ENCODE measurements at regions not wholly inside any gene's neighbourhood (a gene's known extent, or its start where the extent isn't known, plus 50 kb on each side); places are given as distances from the start of the nearest gene placed in this dataset.
"Not testable (repeated sequence)": the region's sequence is repeated elsewhere in the genome, so short reads cannot be mapped to it uniquely, and the experiment has no call there.

DNA sequence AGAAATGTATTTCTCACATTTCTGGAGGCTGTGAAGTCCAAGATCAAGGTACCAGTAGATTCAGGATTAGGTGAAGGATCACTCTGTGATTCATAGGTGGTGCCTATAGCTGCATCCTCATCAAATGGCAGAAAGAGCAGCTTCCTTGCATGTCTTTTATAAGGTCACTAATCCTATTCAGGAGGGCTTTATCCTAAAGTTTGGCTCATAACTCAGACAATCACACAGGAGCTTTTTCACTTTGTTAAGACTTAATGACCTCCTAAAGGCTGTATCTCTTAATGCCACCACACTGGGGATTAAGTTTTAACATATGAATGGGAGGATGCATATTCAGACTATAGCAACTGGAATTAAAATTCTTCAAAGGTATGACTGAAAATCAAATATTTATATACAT is 861.1 kb downstream of the DACH1 start:
- no peak for DNase-seq (ENCODE audit: low read depth, low spot score)

DNA sequence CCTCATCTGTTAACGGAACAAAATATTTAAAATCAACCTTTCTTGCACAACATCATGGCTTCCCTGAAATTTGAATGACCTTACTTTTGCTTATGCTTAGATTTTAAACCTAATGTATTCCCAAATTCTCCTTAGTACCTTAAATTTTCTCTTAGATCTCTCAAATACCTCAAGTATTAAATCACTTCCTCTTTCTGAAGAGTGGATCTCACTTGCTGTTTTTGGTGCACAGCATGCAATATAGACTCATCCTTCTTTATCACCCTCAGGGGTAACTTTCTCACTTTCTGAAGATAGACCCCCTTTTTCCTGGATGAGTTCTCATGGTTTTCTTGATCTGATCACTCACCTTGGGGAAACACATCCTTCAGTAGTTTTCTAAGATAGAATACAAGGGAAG is 871.7 kb downstream of the DACH1 start:
- DNase-seq (ENCODE audit: low read depth, low spot score): no peak

DNA sequence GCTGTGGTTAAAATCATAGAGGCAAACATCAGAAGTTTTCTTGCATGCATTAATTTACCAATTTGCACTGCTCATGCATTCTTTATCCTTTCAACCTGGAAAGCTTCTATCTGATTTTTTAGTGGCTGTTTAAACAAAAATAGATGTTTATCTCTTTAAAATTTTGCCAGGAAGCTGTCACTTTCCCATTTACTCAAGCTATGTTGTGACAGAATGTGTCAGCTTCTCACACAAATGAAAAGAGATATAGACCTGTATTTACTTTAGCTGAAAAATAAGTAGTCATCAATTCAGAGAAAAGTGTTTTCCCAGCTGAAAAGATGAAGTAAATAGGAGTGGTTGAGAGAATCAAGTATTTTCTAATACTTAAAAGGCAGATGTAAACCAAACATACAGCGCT is 872.8 kb downstream of the DACH1 start:
- DNase-seq (ENCODE audit: low read depth, low spot score): no peak

- DNase-seq (ENCODE audit: low read depth, low spot score): no peak
Measured at GRCh38 chr13:70987043-70987442, 878.8 kb upstream of the KLHL1 start.

GRCh38 chr13:70985371-70985770 is 877.1 kb upstream of the KLHL1 start:
- DNase-seq (ENCODE audit: low read depth, low spot score): no peak

- DNase-seq (ENCODE audit: low read depth, low spot score): not testable (repeated sequence)
Measured at GRCh38 chr13:70981219-70981618, 873.0 kb upstream of the KLHL1 start.

DNA sequence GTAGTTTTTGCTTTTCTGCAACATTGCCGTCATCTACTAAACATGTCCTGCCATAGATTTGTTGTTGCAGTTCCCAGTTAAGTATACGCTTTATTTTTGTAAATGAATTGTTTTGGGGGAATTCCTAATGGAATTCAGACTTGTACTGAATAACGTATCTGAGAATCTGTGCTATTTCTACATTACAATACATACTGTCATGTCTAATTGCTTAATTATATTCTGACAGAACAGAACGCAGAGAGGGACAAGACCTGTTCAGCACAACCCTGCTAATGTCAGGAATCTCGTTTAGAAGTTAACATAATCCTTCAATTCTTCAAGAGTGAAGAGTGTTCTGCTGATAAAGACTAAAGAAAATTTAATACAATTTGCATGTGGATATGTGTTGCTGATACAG is 861.1 kb upstream of the KLHL1 start:
- DNase-seq (ENCODE audit: low read depth, low spot score): no peak

GRCh38 chr13:70967564-70967963 is 859.3 kb upstream of the KLHL1 start:
- DNase-seq (ENCODE audit: low read depth, low spot score): no peak

DNA sequence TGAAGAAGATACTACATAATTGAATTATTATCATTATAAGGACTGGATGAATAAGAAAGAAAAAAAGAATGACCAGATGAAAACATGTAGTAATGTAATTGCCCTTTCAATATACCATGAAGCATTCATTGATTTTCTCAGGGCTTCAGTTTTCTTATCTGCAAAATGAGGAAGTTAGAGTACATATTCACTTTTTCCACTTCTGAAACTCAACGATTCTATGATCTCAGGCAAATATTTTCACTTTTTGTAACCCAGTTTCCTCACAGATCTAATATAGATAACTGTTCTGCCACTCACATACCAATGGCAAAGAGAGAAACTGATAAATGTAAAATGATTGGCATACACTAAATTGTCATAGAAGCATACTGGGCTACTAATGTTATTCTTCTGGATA is 856.6 kb upstream of the KLHL1 start:
- DNase-seq (ENCODE audit: low read depth, low spot score): no peak

DNA sequence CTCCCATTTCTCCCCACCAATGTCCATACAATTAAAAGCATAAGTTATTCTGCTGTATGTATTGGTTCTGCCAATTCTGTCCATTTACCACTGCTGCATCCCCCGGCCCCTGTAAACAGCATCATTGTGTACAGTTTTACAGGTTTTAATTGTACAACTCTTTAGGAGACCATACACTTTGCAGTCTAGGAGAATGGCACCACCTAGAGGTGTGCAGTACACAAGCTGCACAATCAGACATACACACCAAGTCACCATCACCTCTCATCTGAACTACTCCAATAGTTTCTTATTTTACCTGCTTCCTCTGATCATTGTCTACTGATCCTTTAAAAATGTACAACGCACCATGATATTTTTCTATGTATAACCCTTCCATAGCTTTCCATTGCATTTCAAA is 855.9 kb upstream of the KLHL1 start:
- no peak for DNase-seq (ENCODE audit: low read depth, low spot score)

DNA sequence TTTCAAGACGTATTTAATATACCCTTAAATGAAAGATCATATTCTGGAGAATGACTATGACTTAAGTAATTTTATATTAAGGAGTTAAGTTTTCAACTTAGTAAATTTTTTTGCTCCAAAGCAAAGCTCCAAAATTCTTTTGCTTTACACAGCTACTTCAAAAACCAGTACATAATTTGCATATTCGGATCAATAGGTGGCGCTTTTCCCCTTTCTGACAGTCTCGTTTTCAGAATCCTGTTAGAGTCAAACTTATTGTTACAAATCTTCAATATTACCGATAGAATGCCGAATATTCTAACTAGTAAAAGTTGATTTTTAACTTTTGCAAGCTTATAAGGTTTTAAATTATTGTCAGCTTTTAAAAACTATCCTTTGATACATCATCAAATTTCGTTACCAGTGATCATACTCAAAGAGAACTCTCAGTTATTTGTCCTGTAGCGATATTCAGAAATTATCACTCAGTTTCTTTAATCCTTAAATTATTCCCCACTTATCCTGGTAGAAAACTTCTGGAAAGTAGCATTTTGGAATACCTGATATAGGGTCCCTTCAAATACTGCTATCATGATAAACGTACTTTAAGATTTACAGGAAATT is 852.7 kb upstream of the KLHL1 start:
- no peak for DNase-seq (ENCODE audit: low read depth, low spot score)

GRCh38 chr13:70959035-70959775 is 851.0 kb upstream of the KLHL1 start:
- DNase-seq (ENCODE audit: low read depth, low spot score): no peak

GRCh38 chr13:70955887-70956286 is 847.6 kb upstream of the KLHL1 start:
- DNase-seq (ENCODE audit: low read depth, low spot score): no peak

GRCh38 chr13:70950664-70951063 is 842.4 kb upstream of the KLHL1 start:
- DNase-seq (ENCODE audit: low read depth, low spot score): no peak

DNA sequence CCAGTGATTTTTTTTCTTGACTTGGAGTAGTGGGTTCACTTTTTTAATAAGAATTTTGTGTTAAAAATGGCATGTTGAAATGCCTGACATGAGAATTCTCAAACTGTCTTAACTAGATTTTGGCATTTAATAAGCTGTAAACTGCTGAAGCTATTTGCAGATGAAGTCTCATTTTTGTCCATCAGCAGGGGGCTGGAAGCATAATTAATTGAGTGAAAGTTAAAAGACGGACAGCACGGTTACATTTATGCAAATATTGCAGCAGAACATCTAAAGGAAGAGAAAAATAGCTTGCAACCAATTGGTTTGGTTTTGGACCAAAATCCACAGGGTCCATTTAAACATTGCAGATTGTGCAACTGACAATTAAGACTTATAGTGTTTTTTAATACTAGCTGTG is 837.3 kb upstream of the KLHL1 start:
- no peak for DNase-seq (ENCODE audit: low read depth, low spot score)

DNA sequence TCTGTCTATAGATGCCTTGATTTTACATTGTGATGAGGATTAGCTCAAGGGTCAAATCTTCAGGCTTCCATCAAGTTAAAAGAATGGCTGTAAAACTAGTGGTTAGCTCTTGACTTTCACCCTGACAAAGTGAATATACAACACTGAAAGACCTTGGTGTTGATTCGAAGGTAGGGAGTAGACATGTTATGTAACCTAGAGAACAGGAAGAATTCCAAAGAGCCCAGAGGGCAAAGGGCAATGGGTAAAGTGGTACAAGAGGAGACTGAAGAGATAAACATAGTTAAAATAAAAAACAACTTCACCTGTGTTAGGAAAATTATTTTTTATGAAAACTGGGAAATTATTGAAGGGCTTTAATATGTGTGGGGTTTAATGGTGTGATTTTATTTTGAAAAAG is 833.2 kb upstream of the KLHL1 start:
- no peak for DNase-seq (ENCODE audit: low read depth, low spot score)

GRCh38 chr13:70938462-70938861 is 830.2 kb upstream of the KLHL1 start:
- no peak for DNase-seq (ENCODE audit: low read depth, low spot score)

DNA sequence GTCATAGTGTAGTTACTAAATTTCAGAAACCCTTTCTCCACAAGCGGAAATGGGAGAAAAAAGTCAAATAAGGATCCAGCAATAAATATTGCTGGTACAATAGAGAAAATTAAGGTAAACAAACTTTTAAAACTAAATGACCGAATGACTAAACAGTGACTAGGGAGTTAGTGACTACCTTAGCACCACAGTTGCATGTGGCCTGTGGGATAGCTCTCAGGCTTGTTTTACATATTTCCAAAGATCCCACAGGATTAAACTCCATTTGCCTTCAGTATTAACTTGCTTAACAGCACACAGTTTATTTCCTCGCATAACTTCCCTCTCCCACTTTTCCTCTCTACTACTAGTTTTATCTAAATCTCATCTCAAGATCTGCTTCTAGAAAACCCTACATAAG is 824.3 kb upstream of the KLHL1 start:
- no peak for DNase-seq (ENCODE audit: low read depth, low spot score)

GRCh38 chr13:70923863-70924752 is 815.9 kb upstream of the KLHL1 start:
- DNase-seq (ENCODE audit: low read depth, low spot score): no peak

DNA sequence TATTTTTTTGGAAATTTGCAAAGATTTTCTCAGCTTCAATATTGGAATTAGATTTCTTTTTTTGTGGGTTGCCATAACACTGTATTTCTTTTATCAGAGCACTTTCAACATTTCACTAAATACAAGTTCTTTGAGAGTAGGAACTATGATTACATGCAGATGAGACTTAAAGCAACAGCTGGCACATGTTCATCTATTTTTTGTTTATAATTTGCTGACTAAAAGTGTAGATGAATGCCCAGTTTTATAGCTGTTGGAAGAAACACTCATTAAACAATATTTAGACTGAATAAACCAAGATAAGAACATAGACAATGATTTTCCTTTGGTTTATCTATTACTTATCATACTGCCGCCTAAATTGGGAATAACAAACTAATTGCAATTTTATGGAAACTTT is 803.0 kb upstream of the KLHL1 start:
- DNase-seq (ENCODE audit: low read depth, low spot score): no peak

DNA sequence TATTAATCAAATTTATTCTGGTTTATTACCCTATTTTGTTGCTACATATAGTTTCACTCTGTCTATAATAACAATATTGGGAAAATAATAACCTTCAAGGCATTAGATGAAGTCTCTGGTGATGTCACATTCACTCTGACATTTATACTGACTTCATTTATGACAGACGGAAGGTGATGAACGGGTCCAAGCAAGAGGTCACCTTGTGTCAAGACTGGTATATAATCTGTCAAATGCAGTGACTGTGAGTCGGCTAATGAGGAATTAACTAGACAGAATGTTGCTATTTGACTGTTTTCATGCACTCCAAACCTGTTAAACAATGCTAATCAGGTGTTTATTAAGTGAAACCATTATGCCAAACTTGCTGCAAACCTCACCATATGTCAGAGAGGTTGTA is 800.5 kb upstream of the KLHL1 start:
- DNase-seq (ENCODE audit: low read depth, low spot score): no peak

GRCh38 chr13:70905035-70905434 is 796.8 kb upstream of the KLHL1 start:
- DNase-seq (ENCODE audit: low read depth, low spot score): no peak

DNA sequence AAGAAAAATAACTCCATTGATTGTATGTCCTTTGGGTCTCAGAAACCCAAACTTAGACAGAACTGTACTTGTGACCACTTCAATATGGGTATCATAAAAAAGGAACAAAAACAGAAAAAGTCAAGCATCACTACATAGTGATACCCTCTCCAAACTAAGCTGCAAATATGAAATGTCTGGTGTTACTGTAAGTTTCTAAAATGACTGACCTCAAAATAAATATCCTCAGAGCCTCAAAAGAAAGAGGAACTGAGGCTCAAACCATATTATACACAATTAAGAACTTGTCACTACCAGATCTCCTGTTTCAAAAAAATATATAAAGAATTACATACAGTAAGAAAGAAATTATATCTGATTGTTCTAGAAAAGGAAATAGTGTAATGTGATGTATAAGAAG is 787.9 kb upstream of the KLHL1 start:
- no peak for DNase-seq (ENCODE audit: low read depth, low spot score)
